Ishikawa (cell line): ENCODE measurements at regions not wholly inside any gene's neighbourhood (a gene's known extent, or its start where the extent isn't known, plus 50 kb on each side); places are given as distances from the start of the nearest gene placed in this dataset.

Experiments used
- CEBPB ChIP-seq: IDR thresholded peaks from 2 replicates; pipeline ENCODE4 v1.6.1; 2012
- EGR1 ChIP-seq: IDR thresholded peaks from 2 replicates; pipeline ENCODE4 v1.6.1; 2012
- EP300 ChIP-seq: IDR thresholded peaks from 2 replicates; pipeline ENCODE4 v1.6.1; 2012; ENCODE audit warnings: borderline replicate concordance
- FOXM1 ChIP-seq: IDR thresholded peaks from 2 replicates; pipeline ENCODE4 v1.6.1; 2012; ENCODE audit warnings: low read depth, borderline replicate concordance
- NFIC ChIP-seq: IDR thresholded peaks from 2 replicates; pipeline ENCODE4 v1.6.1; 2012
- RAD21 ChIP-seq: IDR thresholded peaks from 2 replicates; pipeline ENCODE4 v1.6.1; 2012; ENCODE audit warnings: low read depth
- TAF1 ChIP-seq: IDR thresholded peaks from 2 replicates; pipeline ENCODE4 v1.6.1; 2012; ENCODE audit warnings: low read depth, mild to moderate bottlenecking
- TCF12 ChIP-seq: IDR thresholded peaks from 2 replicates; pipeline ENCODE4 v1.6.1; 2012; ENCODE audit warnings: low read depth
- TEAD4 ChIP-seq: IDR thresholded peaks from 2 replicates; pipeline ENCODE4 v1.6.1; 2012
- YY1 ChIP-seq: IDR thresholded peaks from 2 replicates; pipeline ENCODE4 v1.6.1; 2012; ENCODE audit warnings: low read depth
- TF ChIP-seq, protein P1 (sequence below): IDR thresholded peaks from 2 replicates; pipeline ENCODE4 v1.6.1; 2012
- TF ChIP-seq, protein P2 (sequence below): IDR thresholded peaks from 2 replicates; pipeline ENCODE4 v1.6.1; 2012; ENCODE audit warnings: low read depth, mild to moderate bottlenecking
- TF ChIP-seq, protein P3 (sequence below): IDR thresholded peaks from 2 replicates; pipeline ENCODE4 v1.6.1; 2012

DNA sequence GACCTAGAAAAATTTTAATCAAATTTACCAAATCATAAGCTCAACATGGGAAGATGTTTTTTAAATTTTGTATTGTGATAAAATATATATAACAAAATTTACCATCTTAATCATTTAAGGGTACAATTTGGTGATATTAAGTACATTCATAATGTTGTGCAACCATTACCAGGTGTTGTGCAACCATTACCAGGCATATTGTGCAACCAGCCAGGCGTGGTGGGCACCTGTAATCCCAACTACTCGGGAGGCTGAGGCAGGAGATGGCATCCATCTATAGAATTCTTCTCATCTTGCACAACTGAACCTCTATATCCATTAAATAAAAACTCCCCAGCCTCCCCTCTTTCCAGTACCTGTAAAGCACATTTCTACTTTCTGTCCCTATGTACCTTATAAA, 124.5 kb upstream of the SLC13A1 start:
- TF ChIP-seq, protein P1, sequence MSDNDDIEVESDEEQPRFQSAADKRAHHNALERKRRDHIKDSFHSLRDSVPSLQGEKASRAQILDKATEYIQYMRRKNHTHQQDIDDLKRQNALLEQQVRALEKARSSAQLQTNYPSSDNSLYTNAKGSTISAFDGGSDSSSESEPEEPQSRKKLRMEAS: no peak
- TF ChIP-seq, protein P2, sequence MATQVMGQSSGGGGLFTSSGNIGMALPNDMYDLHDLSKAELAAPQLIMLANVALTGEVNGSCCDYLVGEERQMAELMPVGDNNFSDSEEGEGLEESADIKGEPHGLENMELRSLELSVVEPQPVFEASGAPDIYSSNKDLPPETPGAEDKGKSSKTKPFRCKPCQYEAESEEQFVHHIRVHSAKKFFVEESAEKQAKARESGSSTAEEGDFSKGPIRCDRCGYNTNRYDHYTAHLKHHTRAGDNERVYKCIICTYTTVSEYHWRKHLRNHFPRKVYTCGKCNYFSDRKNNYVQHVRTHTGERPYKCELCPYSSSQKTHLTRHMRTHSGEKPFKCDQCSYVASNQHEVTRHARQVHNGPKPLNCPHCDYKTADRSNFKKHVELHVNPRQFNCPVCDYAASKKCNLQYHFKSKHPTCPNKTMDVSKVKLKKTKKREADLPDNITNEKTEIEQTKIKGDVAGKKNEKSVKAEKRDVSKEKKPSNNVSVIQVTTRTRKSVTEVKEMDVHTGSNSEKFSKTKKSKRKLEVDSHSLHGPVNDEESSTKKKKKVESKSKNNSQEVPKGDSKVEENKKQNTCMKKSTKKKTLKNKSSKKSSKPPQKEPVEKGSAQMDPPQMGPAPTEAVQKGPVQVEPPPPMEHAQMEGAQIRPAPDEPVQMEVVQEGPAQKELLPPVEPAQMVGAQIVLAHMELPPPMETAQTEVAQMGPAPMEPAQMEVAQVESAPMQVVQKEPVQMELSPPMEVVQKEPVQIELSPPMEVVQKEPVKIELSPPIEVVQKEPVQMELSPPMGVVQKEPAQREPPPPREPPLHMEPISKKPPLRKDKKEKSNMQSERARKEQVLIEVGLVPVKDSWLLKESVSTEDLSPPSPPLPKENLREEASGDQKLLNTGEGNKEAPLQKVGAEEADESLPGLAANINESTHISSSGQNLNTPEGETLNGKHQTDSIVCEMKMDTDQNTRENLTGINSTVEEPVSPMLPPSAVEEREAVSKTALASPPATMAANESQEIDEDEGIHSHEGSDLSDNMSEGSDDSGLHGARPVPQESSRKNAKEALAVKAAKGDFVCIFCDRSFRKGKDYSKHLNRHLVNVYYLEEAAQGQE: no peak
- TF ChIP-seq, protein P3, sequence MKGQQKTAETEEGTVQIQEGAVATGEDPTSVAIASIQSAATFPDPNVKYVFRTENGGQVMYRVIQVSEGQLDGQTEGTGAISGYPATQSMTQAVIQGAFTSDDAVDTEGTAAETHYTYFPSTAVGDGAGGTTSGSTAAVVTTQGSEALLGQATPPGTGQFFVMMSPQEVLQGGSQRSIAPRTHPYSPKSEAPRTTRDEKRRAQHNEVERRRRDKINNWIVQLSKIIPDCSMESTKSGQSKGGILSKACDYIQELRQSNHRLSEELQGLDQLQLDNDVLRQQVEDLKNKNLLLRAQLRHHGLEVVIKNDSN: no peak
- TF ChIP-seq NFIC (no peak), TAF1 (no peak), YY1 (no peak), EGR1 (no peak), TEAD4 (no peak), CEBPB (peak; percentile 87), FOXM1 (no peak), TCF12 (no peak), EP300 (no peak), RAD21 (no peak)
